WTC11 (cell line): ENCODE measurements at regions not wholly inside any gene's neighbourhood (a gene's known extent, or its start where the extent isn't known, plus 50 kb on each side); places are given as distances from the start of the nearest gene placed in this dataset.

Source experiments
- ATAC-seq: fragments of 200-7000 bp; cut with Tn5 transposase; 2 replicates; pipeline ENCODE4 v1.10.0; 2021; ENCODE audit warnings: mild to moderate bottlenecking, moderate library complexity
- CTCF ChIA-PET: fragments of 300-600 bp; sonication (Branson Sonifier 250); formaldehyde crosslinking; loops from one replicate; lab custom pipeline; 2021; ENCODE audit warnings: antibody characterized with exemption; lab: Charles Lee
- POLR2A ChIA-PET: fragments of 350-600 bp; sonication (Branson Sonifier 250); formaldehyde crosslinking; loops from one replicate; lab custom pipeline; 2021; ENCODE audit warnings: antibody characterized with exemption; lab: Charles Lee
- DNase-seq: peaks from one replicate; pipeline ENCODE4 v3.0.0; 2021; ENCODE audit warnings: low spot score
- H3K27ac Mint-ChIP-seq: 2 replicates; pipeline ENCODE4 v1.8.0; 2021; ENCODE audit warnings: mixed read lengths
- H3K27me3 Mint-ChIP-seq: 2 replicates; pipeline ENCODE4 v1.8.0; 2021; ENCODE audit warnings: low read depth, mild to moderate bottlenecking, moderate library complexity, mixed read lengths
- H3K36me3 Mint-ChIP-seq: 2 replicates; pipeline ENCODE4 v1.8.0; 2021; ENCODE audit warnings: mixed read lengths
- H3K4me1 Mint-ChIP-seq: 2 replicates; pipeline ENCODE4 v1.8.0; 2022; ENCODE audit warnings: mixed read lengths
- H3K4me3 Mint-ChIP-seq: 2 replicates; pipeline ENCODE4 v1.8.0; 2021; ENCODE audit warnings: mild to moderate bottlenecking, moderate library complexity, mixed read lengths
- H3K9me3 Mint-ChIP-seq: 2 replicates; pipeline ENCODE4 v1.8.0; 2021; ENCODE audit warnings: mixed read lengths
- AFF4 ChIP-seq: sonication (generic); formaldehyde crosslinking; IDR thresholded peaks from 2 replicates; pipeline ENCODE4 v1.8.1; 2023; ENCODE audit warnings: mild to moderate bottlenecking, missing genetic modification reagents, borderline replicate concordance
- E2F5 ChIP-seq: sonication (generic); formaldehyde crosslinking; IDR thresholded peaks from 2 replicates; pipeline ENCODE4 v1.8.1; 2022; ENCODE audit warnings: mild to moderate bottlenecking, moderate library complexity, missing genetic modification reagents
- MAX ChIP-seq: sonication (generic); formaldehyde crosslinking; IDR thresholded peaks from 2 replicates; pipeline ENCODE4 v1.8.0; 2022; ENCODE audit warnings: mild to moderate bottlenecking, missing genetic modification reagents
- MLX ChIP-seq: sonication (generic); formaldehyde crosslinking; IDR thresholded peaks from 2 replicates; pipeline ENCODE4 v1.8.1; 2023; ENCODE audit warnings: mild to moderate bottlenecking, missing genetic modification reagents, moderate library complexity
- NFATC4 ChIP-seq: fragments of 250-450 bp; sonication (Bioruptor Pico); IDR thresholded peaks from 2 replicates; pipeline ENCODE4 v1.9.0; 2021; ENCODE audit warnings: mild to moderate bottlenecking
- PRDM15 ChIP-seq: sonication (generic); formaldehyde crosslinking; IDR thresholded peaks from 2 replicates; pipeline ENCODE4 v1.8.0; 2022; ENCODE audit warnings: missing genetic modification reagents
- TP53 ChIP-seq: sonication (generic); formaldehyde crosslinking; IDR thresholded peaks from 2 replicates; pipeline ENCODE4 v1.8.1; 2023; ENCODE audit warnings: mild to moderate bottlenecking, missing genetic modification reagents
- ZNF121 ChIP-seq: sonication (generic); formaldehyde crosslinking; IDR thresholded peaks from 2 replicates; pipeline ENCODE4 v1.8.0; 2023; ENCODE audit warnings: missing genetic modification reagents
- ZNF232 ChIP-seq: sonication (generic); formaldehyde crosslinking; IDR thresholded peaks from 2 replicates; pipeline ENCODE4 v1.8.0; 2022; ENCODE audit warnings: mild to moderate bottlenecking, missing genetic modification reagents
- ZNF263 ChIP-seq: sonication (generic); formaldehyde crosslinking; IDR thresholded peaks from 2 replicates; pipeline ENCODE4 v1.8.1; 2022; ENCODE audit warnings: low read depth, mild to moderate bottlenecking, moderate library complexity, missing genetic modification reagents
- ZNF532 ChIP-seq: fragments of 250-450 bp; sonication (Bioruptor Pico); IDR thresholded peaks from 2 replicates; pipeline ENCODE4 v1.9.0; 2021; ENCODE audit warnings: mild to moderate bottlenecking, borderline replicate concordance

GRCh38 chr12:107829271-107829670, 54.8 kb downstream of the ASCL4 start (continued):
- TF ChIP-seq AFF4 (CRISPR knock-in tag) (no peak), PRDM15 (CRISPR knock-in tag) (no peak), ZNF532 (CRISPR knock-in tag) (no peak), MAX (no peak), ZNF263 (CRISPR knock-in tag) (no peak), E2F5 (no peak)

- H3K4me1 Mint-ChIP-seq: peaks cover 10% of the 10 kb centered on the region
- H3K9me3 Mint-ChIP-seq: peaks cover 15% of the 10 kb centered on the region
- no peak overlapping the region for H3K4me3 Mint-ChIP-seq
- TF ChIP-seq ZNF232 (no peak), ZNF121 (CRISPR knock-in tag) (no peak), TP53 (CRISPR knock-in tag) (no peak), NFATC4 (CRISPR knock-in tag) (no peak), MLX (CRISPR knock-in tag) (no peak)
- H3K27me3 Mint-ChIP-seq: peaks cover 6% of the 10 kb centered on the region; the same call in 1 of the 2 replicates
- no peak for DNase-seq
- ChIA-PET POLR2A (no interaction called here), CTCF (no interaction called here)
- no peak overlapping the region for H3K27ac Mint-ChIP-seq
- ATAC-seq: no peak
- H3K36me3 Mint-ChIP-seq: peaks cover 9% of the 10 kb centered on the region
These were observed 57.9 kb downstream of the ASCL4 start for GRCh38 chr12:107832441-107832840.
